Fibroblast of lung (primary cell): ENCODE measurements at regions not wholly inside any gene's neighbourhood (a gene's known extent, or its start where the extent isn't known, plus 50 kb on each side); places are given as distances from the start of the nearest gene placed in this dataset.

Source experiments
- DNase-seq, 2 donors: peaks; one replicate each; pipeline versions ENCODE4 v3.0.0 to v3.0.0-alpha.2; 2010; ENCODE audit warnings: low read depth in 2 of 2
- H2AFZ ChIP-seq: 2 replicates; pipeline ENCODE4 v1.5.1; 2012; ENCODE audit warnings: low read length, control low read depth, inconsistent platforms
- H3K27ac ChIP-seq: 2 replicates; pipeline ENCODE4 v1.5.1; 2011; ENCODE audit warnings: low read length, control low read depth; ENCODE audit not compliant: insufficient read depth
- H3K27me3 ChIP-seq: 2 replicates; pipeline ENCODE4 v1.5.1; 2011; ENCODE audit warnings: mild to moderate bottlenecking, low read length; ENCODE audit not compliant: control insufficient read depth, insufficient read depth
- H3K36me3 ChIP-seq: 2 replicates; pipeline ENCODE4 v1.5.1; 2011; ENCODE audit warnings: low read length; ENCODE audit not compliant: control insufficient read depth, insufficient read depth
- H3K4me1 ChIP-seq: 2 replicates; pipeline ENCODE4 v1.5.1; 2011; ENCODE audit warnings: low read length; ENCODE audit not compliant: control insufficient read depth, insufficient read depth; ENCODE audit errors: extremely low read depth
- H3K4me2 ChIP-seq: 2 replicates; pipeline ENCODE4 v1.5.1; 2011; ENCODE audit warnings: low read length, control low read depth; ENCODE audit not compliant: insufficient read depth; ENCODE audit errors: extremely low read depth
- H3K4me3 ChIP-seq, 4 experiments: fragments of 200-600 bp in 1 of 4; sonication (generic) in 1 of 4; replicated peaks in 1 of 4; 2 replicates each; pipeline ENCODE4 v1.5.1; 2011 to 2016; ENCODE audit warnings: low read length in 4 of 4, low read depth in 3 of 4, mild to moderate bottlenecking in 3 of 4, control low read depth in 2 of 4, inconsistent platforms in 1 of 4, mixed read lengths in 1 of 4; ENCODE audit not compliant: insufficient read depth in 1 of 4; ENCODE audit errors: control extremely low read depth in 1 of 4
- H3K79me2 ChIP-seq: 2 replicates; pipeline ENCODE4 v1.5.1; 2012; ENCODE audit warnings: mild to moderate bottlenecking, low read length, inconsistent platforms; ENCODE audit not compliant: control insufficient read depth, insufficient read depth
- H3K9ac ChIP-seq: 2 replicates; pipeline ENCODE4 v1.5.1; 2011; ENCODE audit warnings: mild to moderate bottlenecking, low read length, control low read depth; ENCODE audit not compliant: insufficient read depth
- H3K9me3 ChIP-seq: 2 replicates; pipeline ENCODE4 v1.5.1; 2012; ENCODE audit warnings: low read depth, low read length; ENCODE audit not compliant: control insufficient read depth, insufficient read depth
- H4K20me1 ChIP-seq: 2 replicates; pipeline ENCODE4 v1.5.1; 2011; ENCODE audit warnings: low read length; ENCODE audit not compliant: control insufficient read depth, insufficient read depth; ENCODE audit errors: extremely low read depth
- EZH2 ChIP-seq: IDR thresholded peaks from 2 replicates; pipeline ENCODE4 v1.5.1; 2012; ENCODE audit warnings: low read length, control low read depth, mild to moderate bottlenecking; ENCODE audit errors: missing control alignments
- TF ChIP-seq, protein P1 (sequence below), 2 donors: IDR thresholded peaks in 1 of 2; conservative IDR thresholded peaks in 1 of 2; 1 replicate in 1 of 2; 2 replicates in 1 of 2; pipeline ENCODE4 v1.5.1; 2011 to 2012; ENCODE audit warnings: low read length in 2 of 2, control low read depth in 1 of 2, inconsistent platforms in 1 of 2, low read depth in 1 of 2, mild to moderate bottlenecking in 1 of 2

DNA sequence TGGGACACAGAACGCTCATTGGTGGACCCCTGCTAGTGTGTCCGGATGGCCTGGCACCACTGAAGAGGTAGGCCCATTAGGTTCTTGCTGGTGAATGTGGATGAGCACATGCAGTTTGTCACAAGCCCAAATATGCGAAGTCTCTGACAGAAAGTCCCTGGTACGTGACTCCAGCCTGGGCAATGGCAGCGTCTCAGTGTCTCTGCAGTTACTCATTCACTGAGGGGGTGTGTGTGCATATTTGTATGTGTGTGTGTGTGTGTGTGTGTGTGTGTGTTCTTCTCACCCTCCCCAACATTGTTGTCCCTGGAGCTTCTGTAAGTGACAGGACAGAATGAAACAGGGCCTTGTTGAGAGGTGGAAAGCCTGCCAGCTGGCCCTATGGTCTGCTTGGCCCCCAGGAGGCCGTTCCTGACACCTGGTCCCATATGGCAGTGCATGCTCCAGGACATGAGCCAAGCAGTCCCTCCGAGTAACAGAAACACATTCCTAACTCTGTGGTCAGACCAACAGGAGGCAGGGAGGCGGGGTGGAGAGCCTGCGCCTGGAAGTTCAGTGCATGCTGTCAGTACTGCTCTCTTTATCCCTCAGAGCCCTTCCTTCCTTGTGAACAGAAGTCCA, 169.9 kb downstream of the SLC28A3 start:
- TF ChIP-seq EZH2: no peak
- TF ChIP-seq, protein P1, sequence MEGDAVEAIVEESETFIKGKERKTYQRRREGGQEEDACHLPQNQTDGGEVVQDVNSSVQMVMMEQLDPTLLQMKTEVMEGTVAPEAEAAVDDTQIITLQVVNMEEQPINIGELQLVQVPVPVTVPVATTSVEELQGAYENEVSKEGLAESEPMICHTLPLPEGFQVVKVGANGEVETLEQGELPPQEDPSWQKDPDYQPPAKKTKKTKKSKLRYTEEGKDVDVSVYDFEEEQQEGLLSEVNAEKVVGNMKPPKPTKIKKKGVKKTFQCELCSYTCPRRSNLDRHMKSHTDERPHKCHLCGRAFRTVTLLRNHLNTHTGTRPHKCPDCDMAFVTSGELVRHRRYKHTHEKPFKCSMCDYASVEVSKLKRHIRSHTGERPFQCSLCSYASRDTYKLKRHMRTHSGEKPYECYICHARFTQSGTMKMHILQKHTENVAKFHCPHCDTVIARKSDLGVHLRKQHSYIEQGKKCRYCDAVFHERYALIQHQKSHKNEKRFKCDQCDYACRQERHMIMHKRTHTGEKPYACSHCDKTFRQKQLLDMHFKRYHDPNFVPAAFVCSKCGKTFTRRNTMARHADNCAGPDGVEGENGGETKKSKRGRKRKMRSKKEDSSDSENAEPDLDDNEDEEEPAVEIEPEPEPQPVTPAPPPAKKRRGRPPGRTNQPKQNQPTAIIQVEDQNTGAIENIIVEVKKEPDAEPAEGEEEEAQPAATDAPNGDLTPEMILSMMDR (conservative IDR thresholded peaks at IDR 0.05 in 1 of 2, IDR thresholded peaks at IDR 0.05 in 1 of 2; ENCODE audit: low read depth in 1 of 2, low read length in 2 of 2): peak in 1 of 2 donors; percentile 22
- no peak overlapping the region for H3K4me3 ChIP-seq
- peaks cover 10% of the 10 kb centered on the region for H3K4me1 ChIP-seq
- no peaks in the 10 kb centered on the region for H3K36me3 ChIP-seq
- H3K4me2 ChIP-seq: peak overlapping the region; percentile 51
- no peaks in the 10 kb centered on the region for H3K79me2 ChIP-seq
- no peak overlapping the region for H2AFZ ChIP-seq
- H3K27ac ChIP-seq: peak overlapping the region; percentile 47
- peak; percentile 98 for DNase-seq
- no peak overlapping the region for H3K9ac ChIP-seq
- H3K9me3 ChIP-seq: no peaks in the 10 kb centered on the region
- H3K27me3 ChIP-seq: no peaks in the 10 kb centered on the region
- no peaks in the 10 kb centered on the region for H4K20me1 ChIP-seq

DNA sequence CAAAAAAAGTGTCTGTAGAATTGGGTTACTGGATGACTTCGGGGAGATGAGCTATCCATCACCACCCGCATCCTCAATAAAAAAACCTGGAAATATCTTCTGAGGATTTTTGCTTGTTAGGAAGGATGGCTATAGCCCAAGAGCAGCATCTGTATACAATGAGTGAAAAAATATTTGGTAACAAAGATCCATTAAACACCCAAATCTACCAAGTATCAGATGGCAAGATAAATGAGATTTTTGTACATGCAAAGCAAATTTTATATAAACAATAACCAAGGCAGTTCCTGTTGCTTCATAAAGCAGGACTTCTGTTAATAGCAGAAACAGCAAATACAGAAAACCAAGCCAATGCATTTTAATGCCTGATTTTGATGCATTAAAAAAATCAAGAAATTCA, 166.6 kb downstream of the SLC28A3 start:
- Histone ChIP-seq H3K36me3 (no peaks in the 10 kb centered on the region), H3K9me3 (no peaks in the 10 kb centered on the region), H3K9ac (no peak overlapping the region), H3K4me2 (no peak overlapping the region), H4K20me1 (no peaks in the 10 kb centered on the region), H3K4me1 (peaks cover 10% of the 10 kb centered on the region), H3K27me3 (no peaks in the 10 kb centered on the region), H3K27ac (no peak overlapping the region), H3K4me3 (no peak overlapping the region), H3K79me2 (no peaks in the 10 kb centered on the region), H2AFZ (no peak overlapping the region)
- DNase-seq: peak in 1 of 2 donors; percentile 71
- TF ChIP-seq, protein P1 (conservative IDR thresholded peaks at IDR 0.05 in 1 of 2, IDR thresholded peaks at IDR 0.05 in 1 of 2; ENCODE audit: low read depth in 1 of 2, low read length in 2 of 2): no peak
- no peak for TF ChIP-seq EZH2

DNA sequence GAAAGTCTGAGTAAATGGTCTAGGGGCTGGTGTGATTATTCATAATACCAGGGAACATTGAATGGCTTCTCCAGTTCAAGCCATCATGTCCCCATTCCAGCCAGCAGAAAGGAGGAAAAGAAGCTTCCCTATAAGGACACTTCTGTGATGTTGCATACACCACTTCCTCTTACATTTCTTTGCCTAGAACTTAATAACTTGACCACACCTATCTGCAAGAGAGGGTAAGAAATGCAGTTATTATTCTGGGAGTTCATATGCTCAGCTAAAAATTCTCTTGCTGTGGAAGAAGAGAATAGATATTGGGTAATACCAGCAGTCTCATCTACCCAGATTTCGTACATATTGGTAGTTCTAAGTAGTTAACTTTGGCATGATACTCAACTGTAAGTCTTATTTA, 166.1 kb downstream of the SLC28A3 start:
- Histone ChIP-seq H3K36me3 (no peaks in the 10 kb centered on the region), H2AFZ (no peak overlapping the region), H3K4me1 (peaks cover 10% of the 10 kb centered on the region), H3K4me2 (no peak overlapping the region), H3K79me2 (no peaks in the 10 kb centered on the region), H3K27ac (no peak overlapping the region), H3K27me3 (no peaks in the 10 kb centered on the region), H4K20me1 (no peaks in the 10 kb centered on the region), H3K9me3 (no peaks in the 10 kb centered on the region), H3K9ac (no peak overlapping the region), H3K4me3 (no peak overlapping the region)
- TF ChIP-seq, protein P1 (conservative IDR thresholded peaks at IDR 0.05 in 1 of 2, IDR thresholded peaks at IDR 0.05 in 1 of 2; ENCODE audit: low read depth in 1 of 2, low read length in 2 of 2): no peak
- TF ChIP-seq EZH2: no peak
- peak in 1 of 2 donors; percentile 63 for DNase-seq
